ENCODE measurements at regions not wholly inside any gene's neighbourhood (a gene's known extent, or its start where the extent isn't known, plus 50 kb on each side); places are given as distances from the start of the nearest gene placed in this dataset.

DNA sequence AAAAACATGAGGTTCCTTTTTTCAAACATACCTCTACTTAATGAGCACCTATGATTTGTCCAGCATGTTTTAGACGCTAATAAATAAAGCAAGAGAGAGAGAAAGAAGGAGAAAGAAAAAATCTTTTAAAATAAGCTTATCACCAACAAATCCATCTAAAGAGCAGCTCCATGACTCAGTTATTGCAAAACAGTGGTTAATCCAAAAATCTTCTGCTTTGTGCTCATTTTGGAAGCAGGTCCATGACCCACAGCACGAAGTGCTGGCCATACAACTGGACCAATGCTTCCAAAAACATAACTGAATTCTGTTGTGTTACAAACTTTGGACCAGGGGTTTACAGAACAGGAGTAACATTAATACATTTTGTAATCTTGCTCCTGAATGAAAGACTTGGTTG lies 696.6 kb downstream of the KCNA4 start:
- TF ChIP-seq EZH2 (IDR thresholded peaks at IDR 0.05; ENCODE audit: borderline replicate concordance, insufficient read depth, low read depth, low read length, poor library complexity, severe bottlenecking), result no peak
- TF ChIP-seq, protein P1, sequence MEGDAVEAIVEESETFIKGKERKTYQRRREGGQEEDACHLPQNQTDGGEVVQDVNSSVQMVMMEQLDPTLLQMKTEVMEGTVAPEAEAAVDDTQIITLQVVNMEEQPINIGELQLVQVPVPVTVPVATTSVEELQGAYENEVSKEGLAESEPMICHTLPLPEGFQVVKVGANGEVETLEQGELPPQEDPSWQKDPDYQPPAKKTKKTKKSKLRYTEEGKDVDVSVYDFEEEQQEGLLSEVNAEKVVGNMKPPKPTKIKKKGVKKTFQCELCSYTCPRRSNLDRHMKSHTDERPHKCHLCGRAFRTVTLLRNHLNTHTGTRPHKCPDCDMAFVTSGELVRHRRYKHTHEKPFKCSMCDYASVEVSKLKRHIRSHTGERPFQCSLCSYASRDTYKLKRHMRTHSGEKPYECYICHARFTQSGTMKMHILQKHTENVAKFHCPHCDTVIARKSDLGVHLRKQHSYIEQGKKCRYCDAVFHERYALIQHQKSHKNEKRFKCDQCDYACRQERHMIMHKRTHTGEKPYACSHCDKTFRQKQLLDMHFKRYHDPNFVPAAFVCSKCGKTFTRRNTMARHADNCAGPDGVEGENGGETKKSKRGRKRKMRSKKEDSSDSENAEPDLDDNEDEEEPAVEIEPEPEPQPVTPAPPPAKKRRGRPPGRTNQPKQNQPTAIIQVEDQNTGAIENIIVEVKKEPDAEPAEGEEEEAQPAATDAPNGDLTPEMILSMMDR (IDR thresholded peaks at IDR 0.05), result no peak

Data from B cell (primary cell).